Gastroesophageal sphincter (tissue), 3 donors: ENCODE measurements at regions not wholly inside any gene's neighbourhood (a gene's known extent, or its start where the extent isn't known, plus 50 kb on each side); places are given as distances from the start of the nearest gene placed in this dataset.

Experiments used
- POLR2A ChIP-seq, 2 donors: fragments of 450-650 bp; IDR thresholded peaks; one replicate each; pipeline ENCODE4 v1.6.1; 2017; ENCODE audit warnings: antibody characterized with exemption in 2 of 2, mild to moderate bottlenecking in 2 of 2, moderate library complexity in 1 of 2
- TF ChIP-seq, protein P1 (sequence below), 4 experiments: fragments of 200-600 bp in 2 of 4; fragments of 450-650 bp in 2 of 4; sonication (generic) in 1 of 4; IDR thresholded peaks; one replicate each; pipeline ENCODE4 v1.5.1; 2017 to 2019; ENCODE audit warnings: antibody characterized with exemption in 4 of 4, mild to moderate bottlenecking in 2 of 4, moderate library complexity in 2 of 4

GRCh38 chr20:16806061-16806460 lies 57.9 kb downstream of the OTOR start:
- TF ChIP-seq, protein P1, sequence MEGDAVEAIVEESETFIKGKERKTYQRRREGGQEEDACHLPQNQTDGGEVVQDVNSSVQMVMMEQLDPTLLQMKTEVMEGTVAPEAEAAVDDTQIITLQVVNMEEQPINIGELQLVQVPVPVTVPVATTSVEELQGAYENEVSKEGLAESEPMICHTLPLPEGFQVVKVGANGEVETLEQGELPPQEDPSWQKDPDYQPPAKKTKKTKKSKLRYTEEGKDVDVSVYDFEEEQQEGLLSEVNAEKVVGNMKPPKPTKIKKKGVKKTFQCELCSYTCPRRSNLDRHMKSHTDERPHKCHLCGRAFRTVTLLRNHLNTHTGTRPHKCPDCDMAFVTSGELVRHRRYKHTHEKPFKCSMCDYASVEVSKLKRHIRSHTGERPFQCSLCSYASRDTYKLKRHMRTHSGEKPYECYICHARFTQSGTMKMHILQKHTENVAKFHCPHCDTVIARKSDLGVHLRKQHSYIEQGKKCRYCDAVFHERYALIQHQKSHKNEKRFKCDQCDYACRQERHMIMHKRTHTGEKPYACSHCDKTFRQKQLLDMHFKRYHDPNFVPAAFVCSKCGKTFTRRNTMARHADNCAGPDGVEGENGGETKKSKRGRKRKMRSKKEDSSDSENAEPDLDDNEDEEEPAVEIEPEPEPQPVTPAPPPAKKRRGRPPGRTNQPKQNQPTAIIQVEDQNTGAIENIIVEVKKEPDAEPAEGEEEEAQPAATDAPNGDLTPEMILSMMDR (IDR thresholded peaks at IDR 0.05), result no peak
- no peak for TF ChIP-seq POLR2A (IDR thresholded peaks at IDR 0.05)
